ENCODE measurements at regions not wholly inside any gene's neighbourhood (a gene's known extent, or its start where the extent isn't known, plus 50 kb on each side); places are given as distances from the start of the nearest gene placed in this dataset.

DNA sequence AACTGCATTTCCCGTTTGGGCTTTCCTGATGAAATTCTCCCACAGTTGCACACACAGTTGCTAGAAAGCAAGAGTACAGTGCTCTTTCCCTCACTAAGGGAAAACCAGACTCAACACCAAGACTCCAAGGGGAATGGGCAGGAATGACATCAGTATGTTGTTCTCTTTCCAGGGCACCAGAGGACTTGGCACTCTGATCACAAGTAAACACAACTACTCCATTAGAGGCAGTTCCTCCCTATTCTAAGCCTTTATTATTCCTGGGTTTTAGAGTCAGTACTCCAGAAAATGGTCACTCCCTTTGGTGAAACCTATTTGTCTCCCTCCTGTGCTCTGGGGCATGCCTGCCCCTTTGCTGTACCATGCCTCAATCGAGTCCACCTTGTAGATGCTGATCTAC is 52.3 kb upstream of the VGLL4 start:
- no peak for TF ChIP-seq EZH2phosphoT487 (IDR thresholded peaks at IDR 0.05; ENCODE audit: borderline replicate concordance, low read depth, low read length)
- TF ChIP-seq, protein P1, sequence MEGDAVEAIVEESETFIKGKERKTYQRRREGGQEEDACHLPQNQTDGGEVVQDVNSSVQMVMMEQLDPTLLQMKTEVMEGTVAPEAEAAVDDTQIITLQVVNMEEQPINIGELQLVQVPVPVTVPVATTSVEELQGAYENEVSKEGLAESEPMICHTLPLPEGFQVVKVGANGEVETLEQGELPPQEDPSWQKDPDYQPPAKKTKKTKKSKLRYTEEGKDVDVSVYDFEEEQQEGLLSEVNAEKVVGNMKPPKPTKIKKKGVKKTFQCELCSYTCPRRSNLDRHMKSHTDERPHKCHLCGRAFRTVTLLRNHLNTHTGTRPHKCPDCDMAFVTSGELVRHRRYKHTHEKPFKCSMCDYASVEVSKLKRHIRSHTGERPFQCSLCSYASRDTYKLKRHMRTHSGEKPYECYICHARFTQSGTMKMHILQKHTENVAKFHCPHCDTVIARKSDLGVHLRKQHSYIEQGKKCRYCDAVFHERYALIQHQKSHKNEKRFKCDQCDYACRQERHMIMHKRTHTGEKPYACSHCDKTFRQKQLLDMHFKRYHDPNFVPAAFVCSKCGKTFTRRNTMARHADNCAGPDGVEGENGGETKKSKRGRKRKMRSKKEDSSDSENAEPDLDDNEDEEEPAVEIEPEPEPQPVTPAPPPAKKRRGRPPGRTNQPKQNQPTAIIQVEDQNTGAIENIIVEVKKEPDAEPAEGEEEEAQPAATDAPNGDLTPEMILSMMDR (conservative IDR thresholded peaks at IDR 0.05; ENCODE audit: low read length), result no peak
- Histone ChIP-seq H3K4me3 (ENCODE audit: low read depth, low read length, poor library complexity, severe bottlenecking) (no peak overlapping the region), H4K20me1 (ENCODE audit: insufficient read depth, low read length) (no peaks in the 10 kb centered on the region), H3K79me2 (ENCODE audit: insufficient read depth, low read depth, low read length) (no peaks in the 10 kb centered on the region), H3K4me2 (ENCODE audit: low read length) (no peak overlapping the region), H3K9me2 (ENCODE audit: insufficient read depth, low read length) (no peaks in the 10 kb centered on the region), H3K4me1 (ENCODE audit: insufficient read depth, low read length, poor library complexity, severe bottlenecking) (no peaks in the 10 kb centered on the region), H3K9me3 (ENCODE audit: low read length) (no peaks in the 10 kb centered on the region), H3K36me3 (ENCODE audit: insufficient read depth, low read length) (peaks cover 14% of the 10 kb centered on the region), H3K27ac (ENCODE audit: low read depth, low read length, poor library complexity, severe bottlenecking) (no peak overlapping the region), H2AFZ (ENCODE audit: low read length) (no peak overlapping the region)
- no peak for DNase-seq (ENCODE audit: low spot score)
- no TSS peak for BruUV-seq (replicated peaks)
- POLR2A ChIA-PET, result no interaction called here
- intact Hi-C loops (cut with micrococcal nuclease; ENCODE audit: unreplicated experiment), result no loop called here
- CTCF ChIA-PET (ENCODE audit: unreplicated experiment), result no interaction called here

All from OCI-LY7 (cell line).